H1 (cell line): ENCODE measurements at regions not wholly inside any gene's neighbourhood (a gene's known extent, or its start where the extent isn't known, plus 50 kb on each side); places are given as distances from the start of the nearest gene placed in this dataset.
A peak's percentile ranks its signal among the peaks of the same experiment; 100 is the strongest.

Experiments used
- CTCF ChIA-PET: fragments of 300-600 bp; sonication (Branson Sonifier 250); formaldehyde crosslinking; loops from one replicate; lab custom pipeline; 2021; ENCODE audit not compliant: partially characterized antibody; lab: Charles Lee
- POLR2A ChIA-PET: fragments of 300-600 bp; sonication (Branson Sonifier 250); formaldehyde crosslinking; loops from one replicate; lab custom pipeline; 2021; ENCODE audit warnings: inconsistent platforms; ENCODE audit not compliant: partially characterized antibody; lab: Charles Lee
- DNase-seq, 2 experiments: peaks; one replicate each; pipeline versions ENCODE4 v3.0.0 to v3.0.0-alpha.2; 2010 to 2022; ENCODE audit warnings: low spot score in 2 of 2, low read depth in 1 of 2, mixed read lengths in 1 of 2
- FAIRE-seq: peaks from 2 replicates; lab custom pipeline; 2011; peaks lifted over from hg19 to GRCh38; lab: Jason Lieb, UNC
- H2AFZ ChIP-seq: 2 replicates; pipeline ENCODE4 v1.8.1; 2012; ENCODE audit warnings: low read length, inconsistent platforms
- H2AK5ac ChIP-seq: 2 replicates; pipeline ENCODE4 v1.6.1; 2013; ENCODE audit warnings: low read depth, low read length
- H2BK120ac ChIP-seq: replicated peaks from 2 replicates; pipeline ENCODE3; 2013; ENCODE audit warnings: low read depth, low read length, inconsistent platforms
- H2BK12ac ChIP-seq: 2 replicates; pipeline ENCODE4 v1.6.1; 2013; ENCODE audit warnings: low read depth, low read length
- H2BK15ac ChIP-seq: 2 replicates; pipeline ENCODE4 v1.6.1; 2013; ENCODE audit warnings: low read length
- H2BK20ac ChIP-seq: 2 replicates; pipeline ENCODE4 v1.6.1; 2013; ENCODE audit warnings: low read length
- H2BK5ac ChIP-seq: 2 replicates; pipeline ENCODE4 v1.6.1; 2013; ENCODE audit warnings: low read depth, low read length
- H3K14ac ChIP-seq: 2 replicates; pipeline ENCODE4 v1.6.1; 2013; ENCODE audit warnings: inconsistent platforms; ENCODE audit not compliant: insufficient read length
- H3K18ac ChIP-seq: 2 replicates; pipeline ENCODE4 v1.6.1; 2013; ENCODE audit warnings: low read length; ENCODE audit errors: extremely low read depth
- H3K23ac ChIP-seq: 2 replicates; pipeline ENCODE4 v1.6.1; 2013; ENCODE audit warnings: inconsistent platforms; ENCODE audit not compliant: insufficient read length
- H3K23me2 ChIP-seq: 2 replicates; pipeline ENCODE4 v1.6.1; 2013; ENCODE audit warnings: low read depth, low read length
- H3K27ac ChIP-seq: 2 replicates; pipeline ENCODE4 v1.6.1; 2011; ENCODE audit warnings: low read depth, low read length, inconsistent platforms
- H3K27me3 ChIP-seq, 4 experiments: replicated peaks in 1 of 4; 1 replicate in 1 of 4; 2 replicates in 3 of 4; pipeline versions ENCODE4 v1.6.1 to v1.8.1; 2011 to 2013; ENCODE audit warnings: low read length in 3 of 4, mild to moderate bottlenecking in 3 of 4, inconsistent platforms in 2 of 4, mixed read lengths in 2 of 4, moderate library complexity in 1 of 4; ENCODE audit not compliant: control insufficient read depth in 3 of 4, insufficient read depth in 3 of 4; ENCODE audit errors: extremely low read depth in 1 of 4
- H3K36me3 ChIP-seq, 4 experiments: 2 replicates each; pipeline versions ENCODE4 v1.6.1 to v1.8.1; 2011 to 2013; ENCODE audit warnings: mild to moderate bottlenecking in 4 of 4, low read length in 3 of 4, moderate library complexity in 2 of 4, control low read depth in 1 of 4, inconsistent platforms in 1 of 4; ENCODE audit not compliant: insufficient read depth in 4 of 4, control insufficient read depth in 2 of 4
- H3K4ac ChIP-seq: replicated peaks from 2 replicates; pipeline ENCODE3; 2013; ENCODE audit warnings: low read length, low read depth, mixed read lengths, inconsistent platforms; ENCODE audit not compliant: insufficient read length
- H3K4me1 ChIP-seq, 4 experiments: replicated peaks in 1 of 4; 1 replicate in 1 of 4; 2 replicates in 3 of 4; pipeline versions ENCODE4 v1.6.1 to v1.8.1; 2011 to 2013; ENCODE audit warnings: low read length in 3 of 4, inconsistent platforms in 2 of 4, mixed read lengths in 1 of 4; ENCODE audit not compliant: insufficient read depth in 4 of 4, control insufficient read depth in 3 of 4
- H3K4me2 ChIP-seq, 2 experiments: 2 replicates each; pipeline versions ENCODE4 v1.6.1 to v1.8.1; 2011 to 2013; ENCODE audit warnings: low read depth in 2 of 2, low read length in 2 of 2, control low read depth in 1 of 2, inconsistent platforms in 1 of 2, mild to moderate bottlenecking in 1 of 2; ENCODE audit not compliant: insufficient read depth in 1 of 2
- H3K4me3 ChIP-seq, 4 experiments: fragments of 200-600, 300-600 bp in 1 of 4; sonication (generic), shearing (Covaris generic), sonication (Bioruptor Twin) in 1 of 4; 2 replicates each; pipeline versions ENCODE4 v1.5.1 to v1.8.1; 2011 to 2016; ENCODE audit warnings: low read length in 4 of 4, low read depth in 3 of 4, control low read depth in 2 of 4, inconsistent platforms in 2 of 4, mild to moderate bottlenecking in 2 of 4, mixed read lengths in 1 of 4, moderate library complexity in 1 of 4; ENCODE audit not compliant: insufficient read depth in 2 of 4; ENCODE audit errors: extremely low read depth in 1 of 4
- H3K56ac ChIP-seq: replicated peaks from 2 replicates; pipeline ENCODE3; 2013; ENCODE audit warnings: low read depth, mild to moderate bottlenecking, mixed read lengths, low read length, inconsistent platforms; ENCODE audit not compliant: insufficient read length
- H3K79me1 ChIP-seq: 2 replicates; pipeline ENCODE4 v1.6.1; 2013; ENCODE audit warnings: low read depth, low read length, control low read depth
- H3K79me2 ChIP-seq, 2 experiments: 2 replicates each; pipeline versions ENCODE4 v1.6.1 to v1.8.1; 2012 to 2013; ENCODE audit warnings: low read length in 2 of 2, mild to moderate bottlenecking in 2 of 2, inconsistent platforms in 1 of 2; ENCODE audit not compliant: insufficient read depth in 2 of 2, control insufficient read depth in 1 of 2
- H3K9ac ChIP-seq, 4 experiments: replicated peaks in 1 of 4; 1 replicate in 1 of 4; 2 replicates in 3 of 4; pipeline versions ENCODE4 v1.6.1 to v1.8.1; 2011 to 2013; ENCODE audit warnings: low read depth in 3 of 4, low read length in 3 of 4, control low read depth in 2 of 4, mild to moderate bottlenecking in 2 of 4, moderate library complexity in 2 of 4, inconsistent platforms in 1 of 4; ENCODE audit errors: extremely low read depth in 1 of 4
- H3K9me3 ChIP-seq, 2 experiments: 2 replicates each; pipeline versions ENCODE4 v1.6.1 to v1.8.1; 2012 to 2013; ENCODE audit warnings: mild to moderate bottlenecking in 2 of 2, moderate library complexity in 2 of 2, control low read depth in 1 of 2, inconsistent platforms in 1 of 2, low read depth in 1 of 2, low read length in 1 of 2, mixed read lengths in 1 of 2; ENCODE audit not compliant: insufficient read depth in 2 of 2
- H4K20me1 ChIP-seq, 2 experiments: replicated peaks in 1 of 2; 2 replicates each; pipeline versions ENCODE3 to v1.8.1; 2011 to 2013; ENCODE audit warnings: inconsistent platforms in 2 of 2, low read length in 2 of 2, mild to moderate bottlenecking in 1 of 2; ENCODE audit not compliant: insufficient read depth in 2 of 2, control insufficient read depth in 1 of 2
- H4K5ac ChIP-seq: 2 replicates; pipeline ENCODE4 v1.6.1; 2013; ENCODE audit warnings: low read length, low read depth, mixed read lengths, inconsistent platforms; ENCODE audit not compliant: insufficient read length
- H4K8ac ChIP-seq: 2 replicates; pipeline ENCODE4 v1.8.0; 2013; ENCODE audit warnings: mild to moderate bottlenecking, moderate library complexity, low read length, inconsistent platforms; ENCODE audit not compliant: insufficient read depth; ENCODE audit errors: extremely low read depth
- H4K91ac ChIP-seq: replicated peaks from 2 replicates; pipeline ENCODE3; 2013; ENCODE audit warnings: low read length, mixed read lengths, inconsistent platforms; ENCODE audit not compliant: insufficient read length
- EP300 ChIP-seq, 2 experiments: IDR thresholded peaks; 1 replicate in 1 of 2; 2 replicates in 1 of 2; pipeline ENCODE4 v1.6.1; 2011 to 2012; ENCODE audit warnings: low read depth in 2 of 2, low read length in 2 of 2, mild to moderate bottlenecking in 2 of 2, borderline replicate concordance in 1 of 2, inconsistent platforms in 1 of 2, moderate library complexity in 1 of 2
- FOSL1 ChIP-seq: IDR thresholded peaks from 2 replicates; pipeline ENCODE4 v1.6.1; 2011; ENCODE audit warnings: mild to moderate bottlenecking, low read depth, low read length, moderate library complexity; ENCODE audit not compliant: insufficient read depth
- JUND ChIP-seq: IDR thresholded peaks from 2 replicates; pipeline ENCODE4 v1.6.1; 2011; ENCODE audit warnings: mild to moderate bottlenecking, improper control_type of control experiment, low read length
- KDM1A ChIP-seq: fragments of 200-600, 300-600 bp; sonication (generic); IDR thresholded peaks from 2 replicates; pipeline ENCODE4 v1.7.1; 2016; ENCODE audit warnings: mild to moderate bottlenecking, low read length, borderline replicate concordance
- KDM4A ChIP-seq: IDR thresholded peaks from one replicate; pipeline ENCODE4 v1.7.1; 2012; ENCODE audit warnings: low read depth, mild to moderate bottlenecking, moderate library complexity, low read length, inconsistent platforms; ENCODE audit not compliant: severe bottlenecking
- RAD21 ChIP-seq, 2 experiments: IDR thresholded peaks in 1 of 2; conservative IDR thresholded peaks in 1 of 2; 2 replicates each; pipeline ENCODE4 v1.6.1; 2011; ENCODE audit warnings: low read depth in 2 of 2, low read length in 2 of 2, improper control_type of control experiment in 1 of 2, inconsistent platforms in 1 of 2, mild to moderate bottlenecking in 1 of 2, moderate library complexity in 1 of 2
- RBBP5 ChIP-seq: IDR thresholded peaks from 2 replicates; pipeline ENCODE4 v1.7.1; 2012; ENCODE audit warnings: low read depth, mild to moderate bottlenecking, inconsistent platforms, low read length, moderate library complexity, borderline replicate concordance
- RNF2 ChIP-seq: fragments of 200-900, 300-1000 bp; sonication (generic); IDR thresholded peaks from 2 replicates; pipeline ENCODE4 v1.7.1; 2016; ENCODE audit warnings: borderline replicate concordance, low read depth, mild to moderate bottlenecking, antibody characterized with exemption, low read length; ENCODE audit not compliant: poor library complexity, severe bottlenecking; ENCODE audit errors: missing control alignments
- SIN3A ChIP-seq, 2 experiments: IDR thresholded peaks in 1 of 2; conservative IDR thresholded peaks in 1 of 2; 2 replicates each; pipeline ENCODE4 v1.6.1; 2011 to 2012; ENCODE audit warnings: low read length in 2 of 2, improper control_type of control experiment in 1 of 2, low read depth in 1 of 2, mild to moderate bottlenecking in 1 of 2
- SP2 ChIP-seq: IDR thresholded peaks from 2 replicates; pipeline ENCODE4 v1.6.1; 2012; ENCODE audit warnings: mild to moderate bottlenecking, low read length, inconsistent platforms
- TBP ChIP-seq: IDR thresholded peaks from 2 replicates; pipeline ENCODE4 v1.6.1; 2011; ENCODE audit warnings: low read depth, low read length, improper control_type of control experiment
- TCF12 ChIP-seq: IDR thresholded peaks from 2 replicates; pipeline ENCODE4 v1.6.1; 2011; ENCODE audit warnings: low read depth, mild to moderate bottlenecking, low read length
- ZNF274 ChIP-seq: IDR thresholded peaks from 2 replicates; pipeline ENCODE4 v1.7.0; 2012; ENCODE audit warnings: low read length, borderline replicate concordance; ENCODE audit errors: extremely low read depth
- WGBS, 2 experiments: shearing (Covaris generic) in 1 of 2; methylation state at CpG; one replicate each; pipeline versions ENCODE4 v1.1.6 to v1.1.7; 2013 to 2015; ENCODE audit warnings: low lambda C conversion rate in 2 of 2, mixed read lengths in 2 of 2, inconsistent platforms in 1 of 2, low coverage in 1 of 2, missing lambda C conversion rate in 1 of 2; ENCODE audit not compliant: insufficient replicate concordance in 2 of 2, insufficient coverage in 1 of 2, insufficient read length in 1 of 2; ENCODE audit errors: extremely low coverage in 1 of 2, missing lambda C conversion rate in 1 of 2; 5-methylcytosine and 5-hydroxymethylcytosine counted together

DNA sequence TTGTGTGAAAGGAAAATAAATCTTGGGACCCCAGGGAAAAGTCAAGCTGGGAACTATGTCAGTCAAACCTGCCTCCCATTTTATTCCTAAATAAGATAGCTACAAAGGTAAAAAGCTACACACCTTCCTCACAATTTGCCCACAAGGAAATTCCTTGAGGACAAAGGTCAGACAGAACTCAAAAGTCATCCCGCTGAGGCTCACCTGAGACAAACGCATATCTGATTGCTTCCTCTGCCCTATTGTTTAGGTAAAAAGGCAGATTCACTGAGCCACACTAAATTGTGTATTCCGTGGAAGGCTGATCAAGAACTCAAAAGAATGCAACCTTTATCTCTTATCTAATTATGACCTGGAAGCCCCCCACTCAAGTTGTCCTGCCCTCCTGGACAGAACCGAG, 58.7 kb upstream of the MAML3 start:
- H2AK5ac ChIP-seq: no peak overlapping the region
- 0 out of 2 replicates have a peak overlapping the region, but pooled peaks have one; percentile 77 for H2BK20ac ChIP-seq
- TF ChIP-seq FOSL1 (no peak), EP300 (IDR thresholded peaks at IDR 0.05; ENCODE audit: borderline replicate concordance in 1 of 2, low read depth in 2 of 2, low read length in 2 of 2) (no peak), KDM4A (no peak), TBP (no peak), SP2 (no peak), RNF2 (no peak), ZNF274 (no peak), SIN3A (conservative IDR thresholded peaks at IDR 0.05 in 1 of 2, IDR thresholded peaks at IDR 0.05 in 1 of 2; ENCODE audit: low read depth in 1 of 2, low read length in 2 of 2) (no peak), TCF12 (no peak), JUND (no peak), RAD21 (IDR thresholded peaks at IDR 0.05 in 1 of 2, conservative IDR thresholded peaks at IDR 0.05 in 1 of 2; ENCODE audit: low read depth in 2 of 2, low read length in 2 of 2) (no peak), RBBP5 (no peak), KDM1A (no peak)

More for the DNA sequence above, 58.7 kb upstream of the MAML3 start:
- Histone ChIP-seq H3K23me2 (no peaks in the 10 kb centered on the region), H3K79me2 (no peaks in the 10 kb centered on the region), H3K14ac (no peak overlapping the region), H3K9ac (no peak overlapping the region), H3K79me1 (no peaks in the 10 kb centered on the region), H3K4ac (no peak overlapping the region), H3K4me2 (no peak overlapping the region), H4K8ac (no peak overlapping the region), H2AFZ (no peak overlapping the region), H3K9me3 (no peaks in the 10 kb centered on the region), H3K4me3 (no peak overlapping the region), H2BK12ac (no peak overlapping the region), H4K5ac (no peak overlapping the region), H3K56ac (no peak overlapping the region), H3K27ac (no peak overlapping the region), H4K91ac (no peak overlapping the region), H3K36me3 (no peaks in the 10 kb centered on the region), H2BK120ac (no peak overlapping the region), H3K18ac (no peak overlapping the region), H3K4me1 (peaks cover 0 to 9% (median under 1%) of the 10 kb centered on the region in 4 experiments; a peak in 4 of 7 replicates), H3K23ac (no peak overlapping the region), H2BK15ac (peak overlapping the region; percentile 37; the same call in 1 of the 2 replicates), H2BK5ac (peak overlapping the region; percentile 27; the same call in 1 of the 2 replicates), H3K27me3 (no peaks in the 10 kb centered on the region), H4K20me1 (no peaks in the 10 kb centered on the region)
- ChIA-PET POLR2A (interaction anchor here (0.9 to 1.3 kb wide), 2 partner anchors 26 to 39 kb away, joined by 3 read pairs; no protein-coding TSS in a partner anchor), CTCF (interaction anchor here (0.9 to 3.2 kb wide), 4 partner anchors 12 to 201 kb away, joined by 3 to 9 read pairs (median 3); no protein-coding TSS in a partner anchor)
- 67% methylated on average over 4 of the region's 4 CpGs; no CpG with 5 or more reads in 1 of the 2 experiments for WGBS, 2 experiments
- peak; percentile 28 for FAIRE-seq
- no peak for DNase-seq
